HG03460 (cell line): ENCODE measurements at regions not wholly inside any gene's neighbourhood (a gene's known extent, or its start where the extent isn't known, plus 50 kb on each side); places are given as distances from the start of the nearest gene placed in this dataset.
A peak's percentile ranks its signal among the peaks of the same experiment; 100 is the strongest.

Source experiments
- ATAC-seq: cut with Tn5 transposase; IDR thresholded peaks from one replicate; pipeline ENCODE4 v1.9.1; 2021; ENCODE audit not compliant: unreplicated experiment

- no peak for ATAC-seq
Observed at GRCh38 chr1:234746798-234747196, 136.8 kb upstream of the IRF2BP2 start.

- ATAC-seq: no peak
Observed at GRCh38 chr1:234745844-234746797, 136.1 kb upstream of the IRF2BP2 start.

- ATAC-seq: no peak
Observed at GRCh38 chr1:234745276-234745675, 135.3 kb upstream of the IRF2BP2 start.

GRCh38 chr1:234743791-234744611 lies 134.0 kb upstream of the IRF2BP2 start:
- no peak for ATAC-seq

- ATAC-seq: no peak
Observed at GRCh38 chr1:234742622-234743021, 132.6 kb upstream of the IRF2BP2 start.

- no peak for ATAC-seq
Observed at GRCh38 chr1:234737967-234738314, 128.0 kb upstream of the IRF2BP2 start.

DNA sequence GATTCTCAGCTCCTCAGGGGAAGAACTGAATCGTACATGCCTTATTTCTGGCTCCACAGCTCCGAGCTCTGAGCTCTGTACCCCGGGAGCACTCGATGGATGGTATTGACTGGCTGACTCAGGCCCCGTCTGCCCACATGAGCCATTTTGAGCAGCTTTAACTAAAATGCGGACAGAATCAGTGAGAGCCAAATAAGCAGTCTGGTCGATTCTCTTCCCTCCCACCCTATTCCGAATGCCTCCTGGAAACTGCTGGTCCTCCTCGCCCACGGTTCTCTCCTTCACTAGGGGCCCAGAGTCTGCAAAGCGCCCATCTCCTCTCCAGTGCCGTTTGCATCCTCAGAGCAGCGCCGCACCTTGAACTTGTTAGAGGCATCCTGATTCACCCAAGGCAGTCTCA lies 125.9 kb upstream of the IRF2BP2 start:
- ATAC-seq: no peak

DNA sequence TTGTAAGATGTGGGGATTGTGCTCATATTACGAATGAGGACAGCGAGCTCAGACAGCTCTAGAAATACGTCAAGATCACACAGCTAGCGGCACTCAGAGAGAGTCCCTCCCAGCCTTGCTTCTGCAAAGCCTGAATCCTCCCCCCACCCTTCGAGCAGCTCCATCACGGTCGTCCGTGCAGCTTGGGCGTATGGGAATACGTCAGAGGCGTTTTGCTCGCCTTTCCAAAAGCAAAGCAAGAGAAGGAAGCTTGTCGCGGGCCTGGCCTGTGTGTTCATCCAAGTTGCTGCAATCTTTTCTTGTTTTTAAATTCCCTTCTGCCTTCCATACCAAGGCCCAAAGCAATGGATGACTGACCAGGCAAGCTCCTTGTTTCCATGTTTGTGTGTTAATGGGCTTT lies 125.5 kb upstream of the IRF2BP2 start:
- no peak for ATAC-seq

GRCh38 chr1:234734869-234735268 lies 124.9 kb upstream of the IRF2BP2 start:
- no peak for ATAC-seq

- ATAC-seq: no peak
Observed at GRCh38 chr1:234734412-234734835, 124.4 kb upstream of the IRF2BP2 start.

GRCh38 chr1:234733427-234733826 lies 123.4 kb upstream of the IRF2BP2 start:
- no peak for ATAC-seq

- ATAC-seq: no peak
Observed at GRCh38 chr1:234732671-234733390, 122.9 kb upstream of the IRF2BP2 start.

DNA sequence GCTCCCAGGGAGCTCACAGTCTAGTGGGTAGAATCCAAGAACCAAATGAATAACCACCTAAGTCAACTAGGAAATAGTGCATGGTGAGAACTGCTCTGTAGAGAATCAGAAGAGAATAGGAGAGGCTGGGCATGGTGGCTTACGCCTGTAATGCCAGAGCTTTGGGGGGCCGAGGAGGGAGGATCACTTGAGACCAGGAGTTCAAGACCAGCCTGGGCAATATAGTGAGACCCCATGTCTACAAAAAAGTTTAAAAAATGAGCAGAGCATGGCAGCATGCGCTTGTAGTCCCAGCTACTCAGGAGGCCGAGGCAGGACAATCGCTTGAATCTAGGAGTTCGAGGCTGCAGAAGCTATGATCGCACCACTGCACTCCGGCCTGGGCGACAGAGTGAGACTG lies 122.3 kb upstream of the IRF2BP2 start:
- ATAC-seq: no peak

DNA sequence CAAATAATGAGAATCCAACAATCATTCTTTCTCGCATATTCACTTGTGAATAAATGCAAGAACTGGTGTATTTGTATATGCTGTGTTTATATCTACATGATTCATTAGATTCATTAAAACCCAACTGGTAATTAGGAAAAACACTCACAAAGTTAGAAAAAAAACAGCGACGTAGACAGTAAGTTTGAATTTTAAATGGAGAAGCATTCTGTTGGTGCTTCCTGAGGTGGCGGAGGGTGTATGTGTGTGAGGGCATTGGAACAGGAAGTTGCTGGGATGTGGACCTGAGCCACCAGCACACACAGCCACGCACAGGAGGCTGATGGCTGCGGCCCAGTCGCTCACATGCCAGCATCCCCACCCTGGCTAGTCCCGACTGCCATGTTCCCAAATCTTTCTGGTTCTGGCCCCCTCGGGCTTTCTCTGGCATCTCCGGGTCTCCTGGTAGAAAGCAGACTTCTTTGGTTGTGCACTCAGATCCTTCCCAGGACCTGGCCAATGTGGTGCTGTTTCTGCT lies 121.6 kb upstream of the IRF2BP2 start:
- ATAC-seq: peak; percentile 9

- peak; percentile 54 for ATAC-seq
Observed at GRCh38 chr1:234730770-234731568, 121.0 kb upstream of the IRF2BP2 start.

- no peak for ATAC-seq
Observed at GRCh38 chr1:234730475-234730769, 120.4 kb upstream of the IRF2BP2 start.

DNA sequence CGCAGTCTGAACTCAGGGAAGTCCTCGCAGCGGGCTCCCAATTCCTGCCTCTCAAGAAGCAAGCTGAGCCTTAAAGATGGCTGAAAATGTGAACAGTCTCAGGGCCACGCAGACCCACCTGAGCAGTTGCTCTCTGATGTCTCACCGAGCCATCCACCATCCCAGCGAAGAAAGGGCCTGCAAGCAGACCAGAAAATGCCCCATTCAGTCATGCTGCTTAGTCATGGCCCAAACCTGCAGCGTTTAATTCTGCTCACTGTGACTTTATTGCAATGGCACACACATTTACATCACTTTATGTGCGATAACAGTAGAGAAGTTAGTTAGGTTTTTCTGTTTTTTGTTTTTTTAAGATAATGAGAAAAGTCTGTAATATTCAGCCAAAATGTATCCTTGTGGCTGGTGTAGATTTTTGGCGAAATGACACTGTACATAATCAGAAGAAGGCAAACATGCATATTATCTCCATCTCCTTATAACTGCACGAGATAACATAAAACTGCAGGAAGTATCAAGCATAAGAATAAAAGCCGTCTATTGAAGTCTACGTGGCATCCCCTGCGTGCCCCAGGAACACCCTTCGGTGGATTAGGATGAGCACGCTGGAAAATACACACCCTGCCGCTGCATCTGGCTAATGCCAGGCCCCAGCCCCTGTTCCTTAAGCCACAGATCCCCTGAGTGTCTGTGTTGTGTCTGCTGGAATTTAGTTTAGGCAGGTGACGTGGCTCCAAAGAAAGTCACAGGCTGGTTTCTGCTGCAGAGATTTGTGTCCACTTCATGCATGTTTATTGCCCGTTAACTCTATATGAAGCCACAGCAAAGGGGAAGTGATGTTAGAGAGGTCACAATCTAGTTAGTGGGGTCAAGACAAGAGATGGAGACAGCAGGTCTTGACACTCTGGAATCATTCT lies 119.8 kb upstream of the IRF2BP2 start:
- no peak for ATAC-seq

DNA sequence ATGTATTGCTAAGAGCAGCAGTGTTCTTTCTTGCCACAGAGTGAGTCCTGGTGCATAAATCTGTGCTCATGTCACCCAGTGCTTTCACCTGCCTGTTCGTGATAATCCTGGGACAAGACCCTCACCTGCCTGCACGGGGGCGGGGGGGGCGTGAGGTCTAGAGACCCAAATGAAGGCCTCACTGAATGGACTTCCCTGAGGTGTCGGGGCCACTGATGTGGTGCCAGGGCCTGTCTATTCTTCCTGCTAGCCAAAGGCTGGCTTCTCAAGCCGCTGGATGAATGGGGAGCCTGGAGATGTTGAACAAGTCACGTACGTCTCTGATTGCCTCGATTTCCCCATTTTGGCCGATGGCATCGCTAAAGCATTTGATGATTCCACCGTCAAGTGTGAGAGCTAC lies 118.8 kb upstream of the IRF2BP2 start:
- no peak for ATAC-seq
